ENCODE measurements at regions not wholly inside any gene's neighbourhood (a gene's known extent, or its start where the extent isn't known, plus 50 kb on each side); places are given as distances from the start of the nearest gene placed in this dataset.
"Not testable (repeated sequence)": the region's sequence is repeated elsewhere in the genome, so short reads cannot be mapped to it uniquely, and the experiment has no call there.

DNA sequence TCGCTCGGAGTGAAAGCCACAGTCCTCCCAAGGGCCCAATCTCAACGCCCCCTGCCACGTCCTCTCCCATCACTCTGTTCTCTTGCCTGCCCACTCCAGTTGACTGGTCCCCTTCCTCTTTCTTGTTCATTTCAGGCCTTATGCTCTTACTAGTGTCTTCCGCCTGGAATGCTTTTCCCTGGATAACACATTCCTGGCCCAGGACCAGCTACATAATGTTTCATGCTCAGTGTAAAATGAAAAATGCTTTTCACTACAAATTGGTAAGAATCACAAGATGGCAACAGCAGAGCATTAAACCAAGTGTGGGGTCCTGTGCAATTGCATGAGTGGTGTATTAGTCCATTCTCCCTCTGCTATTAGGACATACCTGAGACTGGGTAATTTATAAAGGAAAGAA is 417.2 kb upstream of the KLHL29 start:
- Histone ChIP-seq H3K4me1 (ENCODE audit: insufficient read depth) (no peaks in the 10 kb centered on the region), H3K4me3 (no peak overlapping the region), H3K27ac (no peak overlapping the region), H3K27me3 (no peaks in the 10 kb centered on the region), H3K9me3 (no peaks in the 10 kb centered on the region), H3K36me3 (no peaks in the 10 kb centered on the region)
- no peak for DNase-seq
- TF ChIP-seq POLR2A (IDR thresholded peaks at IDR 0.05): no peak
- no peak for TF ChIP-seq EP300 (IDR thresholded peaks at IDR 0.05)
- TF ChIP-seq, protein P1, sequence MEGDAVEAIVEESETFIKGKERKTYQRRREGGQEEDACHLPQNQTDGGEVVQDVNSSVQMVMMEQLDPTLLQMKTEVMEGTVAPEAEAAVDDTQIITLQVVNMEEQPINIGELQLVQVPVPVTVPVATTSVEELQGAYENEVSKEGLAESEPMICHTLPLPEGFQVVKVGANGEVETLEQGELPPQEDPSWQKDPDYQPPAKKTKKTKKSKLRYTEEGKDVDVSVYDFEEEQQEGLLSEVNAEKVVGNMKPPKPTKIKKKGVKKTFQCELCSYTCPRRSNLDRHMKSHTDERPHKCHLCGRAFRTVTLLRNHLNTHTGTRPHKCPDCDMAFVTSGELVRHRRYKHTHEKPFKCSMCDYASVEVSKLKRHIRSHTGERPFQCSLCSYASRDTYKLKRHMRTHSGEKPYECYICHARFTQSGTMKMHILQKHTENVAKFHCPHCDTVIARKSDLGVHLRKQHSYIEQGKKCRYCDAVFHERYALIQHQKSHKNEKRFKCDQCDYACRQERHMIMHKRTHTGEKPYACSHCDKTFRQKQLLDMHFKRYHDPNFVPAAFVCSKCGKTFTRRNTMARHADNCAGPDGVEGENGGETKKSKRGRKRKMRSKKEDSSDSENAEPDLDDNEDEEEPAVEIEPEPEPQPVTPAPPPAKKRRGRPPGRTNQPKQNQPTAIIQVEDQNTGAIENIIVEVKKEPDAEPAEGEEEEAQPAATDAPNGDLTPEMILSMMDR (IDR thresholded peaks at IDR 0.05): no peak
- intact Hi-C loops (cut with DNase I): no loop called here
- WGBS, 3 donors: 47 to 74% (median 68%) methylated on average over 5 of the region's 5 CpGs

DNA sequence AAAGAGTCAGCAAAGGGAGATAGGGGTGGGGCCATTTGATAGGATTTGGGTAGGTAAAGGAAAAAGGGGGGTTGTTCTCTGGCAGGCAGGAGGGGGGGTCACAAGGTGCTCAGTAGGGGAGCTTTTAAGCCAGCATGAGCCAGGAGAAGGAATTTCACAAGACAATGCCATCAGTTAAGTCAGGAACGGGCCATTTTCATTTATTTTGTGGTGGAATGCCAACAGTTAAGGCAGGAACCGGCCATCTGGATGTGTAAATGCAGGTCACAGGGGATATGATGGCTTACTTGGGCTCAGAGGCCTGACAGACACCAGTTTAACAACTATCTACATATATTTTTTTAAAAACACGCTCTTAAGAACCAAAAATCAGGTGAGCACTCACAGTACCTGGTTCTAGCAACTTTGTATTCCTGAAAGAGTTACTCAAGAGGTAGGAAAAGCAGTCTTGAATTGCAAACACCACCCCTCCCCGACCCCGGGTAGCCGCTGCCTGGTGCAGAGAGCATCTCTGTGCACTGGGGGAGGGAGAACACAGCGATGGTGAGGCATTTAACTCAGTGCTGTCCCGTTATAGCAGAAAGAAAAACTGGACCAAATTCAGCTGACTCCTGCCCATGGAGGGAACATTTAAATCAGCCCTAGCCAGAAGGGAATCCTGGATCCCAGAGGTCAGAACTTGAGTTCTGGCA is 414.5 kb upstream of the KLHL29 start:
- H3K27ac ChIP-seq: no peak overlapping the region
- WGBS, 3 donors: 48 to 54% (median 50%) methylated on average over 8 of the region's 8 CpGs
- H3K4me1 ChIP-seq (ENCODE audit: insufficient read depth): no peaks in the 10 kb centered on the region
- no peak overlapping the region for H3K4me3 ChIP-seq
- no peaks in the 10 kb centered on the region for H3K9me3 ChIP-seq
- TF ChIP-seq POLR2A (IDR thresholded peaks at IDR 0.05) (no peak), EP300 (IDR thresholded peaks at IDR 0.05) (no peak)
- TF ChIP-seq, protein P1 (IDR thresholded peaks at IDR 0.05): no peak
- no peaks in the 10 kb centered on the region for H3K36me3 ChIP-seq
- no peaks in the 10 kb centered on the region for H3K27me3 ChIP-seq
- intact Hi-C loops (cut with DNase I): no loop called here
- DNase-seq: no peak

DNA sequence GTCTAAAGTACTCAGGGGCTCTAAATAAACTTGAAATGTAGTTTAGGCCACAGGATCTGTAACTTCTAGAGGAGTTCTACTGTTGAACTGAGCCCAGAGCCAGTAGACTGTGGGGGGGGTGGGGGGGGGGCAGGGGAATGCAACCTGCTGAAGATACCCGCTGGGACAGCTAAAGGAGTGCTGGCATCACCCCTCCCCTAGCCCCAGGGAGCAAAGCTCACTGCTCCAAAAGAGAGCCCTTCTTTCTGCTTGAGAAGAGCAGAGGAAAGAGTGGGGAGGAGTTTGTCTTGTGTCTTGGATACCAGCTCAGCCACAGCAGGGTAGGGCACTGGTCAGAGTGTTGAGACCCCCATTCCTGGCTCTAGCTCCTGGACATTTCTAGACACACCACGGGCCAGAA is 414.0 kb upstream of the KLHL29 start:
- Histone ChIP-seq H3K27me3 (no peaks in the 10 kb centered on the region), H3K4me1 (ENCODE audit: insufficient read depth) (no peaks in the 10 kb centered on the region), H3K9me3 (no peaks in the 10 kb centered on the region), H3K4me3 (no peak overlapping the region), H3K36me3 (no peaks in the 10 kb centered on the region), H3K27ac (no peak overlapping the region)
- DNase-seq: no peak
- TF ChIP-seq, protein P1 (IDR thresholded peaks at IDR 0.05): no peak
- no peak for TF ChIP-seq POLR2A (IDR thresholded peaks at IDR 0.05)
- WGBS, 3 donors: 56 to 73% (median 72%) methylated on average over 2 of the region's 2 CpGs
- intact Hi-C loops (cut with DNase I): no loop called here

DNA sequence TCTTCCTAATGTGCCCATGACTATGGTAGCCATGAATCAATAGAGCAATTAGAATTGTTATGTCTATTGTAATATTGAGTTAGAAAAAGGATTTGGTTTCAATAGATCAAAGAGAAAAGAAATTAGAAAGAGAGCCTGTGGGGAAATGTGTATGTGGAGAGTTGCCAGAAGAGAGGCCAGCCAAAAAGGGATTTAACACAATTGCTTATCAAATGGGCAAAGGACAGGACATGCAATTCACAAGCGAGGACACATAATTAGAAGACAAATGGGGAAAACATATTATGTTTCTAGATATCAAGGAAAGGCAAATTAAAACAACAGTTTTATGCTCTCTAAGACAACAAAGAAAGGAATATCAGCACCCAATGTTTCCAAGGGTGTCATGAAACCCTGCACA is 403.2 kb upstream of the KLHL29 start:
- TF ChIP-seq, protein P1 (IDR thresholded peaks at IDR 0.05): no peak
- no peak for DNase-seq
- intact Hi-C loops (cut with DNase I): no loop called here

DNA sequence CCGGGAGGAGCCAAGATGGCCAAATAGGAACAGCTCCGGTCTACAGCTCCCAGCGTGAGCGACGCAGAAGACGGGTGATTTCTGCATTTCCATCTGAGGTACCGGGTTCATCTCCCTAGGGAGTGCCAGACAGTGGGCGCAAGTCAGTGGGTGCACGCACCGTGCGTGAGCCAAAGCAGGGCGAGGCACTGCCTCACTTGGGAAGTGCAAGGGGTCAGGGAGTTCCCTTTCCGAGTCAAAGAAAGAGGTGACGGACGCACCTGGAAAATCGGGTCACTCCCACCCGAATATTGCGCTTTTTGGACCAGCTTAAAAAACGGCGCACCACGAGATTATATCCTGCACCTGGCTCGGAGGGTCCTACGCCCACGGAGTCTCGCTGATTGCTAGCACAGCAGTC is 400.8 kb upstream of the KLHL29 start:
- WGBS, 3 donors: 91 to 93% (median 91%) methylated on average over 17 to 22 of the region's 25 CpGs
- H3K4me1 ChIP-seq (ENCODE audit: insufficient read depth); intact Hi-C loops (cut with DNase I): not testable (repeated sequence)

More for the DNA sequence above, 403.2 kb upstream of the KLHL29 start:
- H3K27ac ChIP-seq: no peak overlapping the region
- no peaks in the 10 kb centered on the region for H3K4me1 ChIP-seq (ENCODE audit: insufficient read depth)
- H3K27me3 ChIP-seq: no peaks in the 10 kb centered on the region
- no peaks in the 10 kb centered on the region for H3K9me3 ChIP-seq
- H3K36me3 ChIP-seq: no peaks in the 10 kb centered on the region
- H3K4me3 ChIP-seq: no peak overlapping the region
- WGBS, 3 donors: 6 to 38% (median 37%) methylated on average over 1 of the region's 1 CpG

More for the DNA sequence above, 400.8 kb upstream of the KLHL29 start:
- H3K9me3 ChIP-seq, H3K27me3 ChIP-seq, H3K27ac ChIP-seq, H3K4me3 ChIP-seq, H3K36me3 ChIP-seq, DNase-seq: not testable (repeated sequence)

All from ovary (tissue), 7 donors.